Endothelial cell of umbilical vein (primary cell): ENCODE measurements at regions not wholly inside any gene's neighbourhood (a gene's known extent, or its start where the extent isn't known, plus 50 kb on each side); places are given as distances from the start of the nearest gene placed in this dataset.

ENCODE experiments used
- BruUV-seq: library from RNA; stranded (reverse); fragments of 400-500 nt; replicated peaks from 2 replicates; lab custom pipeline; 2021; lab: Mats Ljungman, UMichigan
- CTCF ChIA-PET: fragments of 300-600, 350-600 bp; sonication (Branson Sonifier 250); formaldehyde crosslinking; loops from one replicate; lab custom pipeline; 2021; ENCODE audit warnings: antibody characterized with exemption, inconsistent platforms; lab: Charles Lee
- POLR2A ChIA-PET: fragments of 300-600, 350-600 bp; sonication (Branson Sonifier 250); formaldehyde crosslinking; loops from one replicate; lab custom pipeline; 2021; ENCODE audit warnings: antibody characterized with exemption, inconsistent platforms; lab: Charles Lee
- DNase-seq: peaks from one replicate; pipeline ENCODE4 v3.0.0-alpha.2; 2011; ENCODE audit warnings: low read depth, low spot score
- FAIRE-seq: peaks from 2 replicates; lab custom pipeline; 2011; peaks lifted over from hg19 to GRCh38; lab: Jason Lieb, UNC
- H2AFZ ChIP-seq: 2 replicates; pipeline ENCODE4 v1.6.0; 2012; ENCODE audit warnings: low read depth, low read length, control low read depth, inconsistent platforms
- H3K27ac ChIP-seq: 2 replicates; pipeline ENCODE4 v1.5.1; 2011; ENCODE audit warnings: low read depth, mild to moderate bottlenecking, control low read depth, low read length, moderate library complexity; ENCODE audit not compliant: insufficient read depth
- H3K27me3 ChIP-seq, 2 experiments: 2 replicates each; pipeline versions ENCODE4 v1.6.0 to v1.6.1; 2011; ENCODE audit warnings: low read length in 2 of 2, mixed read lengths in 1 of 2; ENCODE audit not compliant: control insufficient read depth in 2 of 2, insufficient read depth in 2 of 2
- H3K36me3 ChIP-seq, 2 experiments: 2 replicates in 1 of 2; 3 replicates in 1 of 2; pipeline ENCODE4 v1.5.1; 2011; ENCODE audit warnings: low read length in 2 of 2, mild to moderate bottlenecking in 1 of 2, moderate library complexity in 1 of 2; ENCODE audit not compliant: control insufficient read depth in 2 of 2, insufficient read depth in 2 of 2; ENCODE audit errors: extremely low read depth in 1 of 2
- H3K4me1 ChIP-seq: 3 replicates; pipeline ENCODE4 v1.5.1; 2011; ENCODE audit warnings: mild to moderate bottlenecking, low read length; ENCODE audit not compliant: control insufficient read depth, insufficient read depth; ENCODE audit errors: extremely low read depth
- H3K4me2 ChIP-seq: 2 replicates; pipeline ENCODE4 v1.6.1; 2011; ENCODE audit warnings: low read length, control low read depth, mixed read lengths; ENCODE audit not compliant: insufficient read depth
- H3K4me3 ChIP-seq, 3 experiments: fragments of 200-600 bp in 1 of 3; sonication (generic), shearing (Covaris generic) in 1 of 3; replicated peaks in 1 of 3; 2 replicates each; pipeline ENCODE4 v1.5.1; 2011 to 2016; ENCODE audit warnings: control low read depth in 3 of 3, low read length in 3 of 3, mild to moderate bottlenecking in 2 of 3, inconsistent platforms in 1 of 3, low read depth in 1 of 3, moderate library complexity in 1 of 3; ENCODE audit not compliant: insufficient read depth in 1 of 3
- H3K79me2 ChIP-seq: 2 replicates; pipeline ENCODE4 v1.6.0; 2012; ENCODE audit warnings: low read length, inconsistent platforms; ENCODE audit not compliant: control insufficient read depth, insufficient read depth
- H3K9ac ChIP-seq: replicated peaks from 2 replicates; pipeline ENCODE3; 2011; ENCODE audit warnings: low read length, control low read depth; ENCODE audit not compliant: insufficient read depth; ENCODE audit errors: extremely low read depth
- H3K9me1 ChIP-seq: replicated peaks from 3 replicates; pipeline ENCODE4 v1.6.0; 2011; ENCODE audit warnings: mild to moderate bottlenecking, low read length; ENCODE audit not compliant: control insufficient read depth, insufficient read depth; ENCODE audit errors: extremely low read depth
- H3K9me3 ChIP-seq: replicated peaks from 2 replicates; pipeline ENCODE4 v1.5.1; 2012; ENCODE audit warnings: low read length, inconsistent platforms; ENCODE audit not compliant: control insufficient read depth, insufficient read depth
- H4K20me1 ChIP-seq: replicated peaks from 2 replicates; pipeline ENCODE3; 2011; ENCODE audit warnings: mild to moderate bottlenecking, low read length; ENCODE audit not compliant: control insufficient read depth, insufficient read depth; ENCODE audit errors: extremely low read depth
- CTCF ChIP-seq, 2 donors: IDR thresholded peaks; 1 replicate in 1 of 2; 2 replicates in 1 of 2; pipeline ENCODE4 v1.5.1; 2011; ENCODE audit warnings: low read length in 2 of 2, mild to moderate bottlenecking in 2 of 2, moderate library complexity in 2 of 2, control low read depth in 1 of 2, inconsistent platforms in 1 of 2, low read depth in 1 of 2; ENCODE audit not compliant: insufficient read depth in 1 of 2; ENCODE audit errors: extremely low read depth in 1 of 2
- EZH2 ChIP-seq: IDR thresholded peaks from 2 replicates; pipeline ENCODE4 v1.6.1; 2012; ENCODE audit warnings: borderline replicate concordance, low read depth, mild to moderate bottlenecking, moderate library complexity, low read length, inconsistent platforms; ENCODE audit not compliant: severe bottlenecking
- GATA2 ChIP-seq: IDR thresholded peaks from 2 replicates; pipeline ENCODE4 v1.7.0; 2011; ENCODE audit warnings: low read depth, mild to moderate bottlenecking, moderate library complexity, mixed read lengths, low read length; ENCODE audit not compliant: insufficient read length, insufficient read depth
- POLR2A ChIP-seq: IDR thresholded peaks from 2 replicates; pipeline ENCODE4 v1.6.1; 2012; ENCODE audit warnings: low read depth, mild to moderate bottlenecking, control low read depth, low read length
- dilution Hi-C: fragments of 300-500 bp; cut with MboI; formaldehyde crosslinking; loops from one replicate; pipeline ENCODE4 v1.15.0; 2019; ENCODE audit warnings: low sequenced_read_pairs; ENCODE audit not compliant: extremely low pct_ligation_motif_present
- intact Hi-C: fragments of 100-400 bp; cut with micrococcal nuclease; formaldehyde crosslinking; loops from one replicate; pipeline ENCODE4 v1.10.0; 2022
- TF ChIP-seq, protein P1 (sequence below): IDR thresholded peaks from 2 replicates; pipeline ENCODE4 v1.6.1; 2011; ENCODE audit not compliant: insufficient read depth, insufficient read length

DNA sequence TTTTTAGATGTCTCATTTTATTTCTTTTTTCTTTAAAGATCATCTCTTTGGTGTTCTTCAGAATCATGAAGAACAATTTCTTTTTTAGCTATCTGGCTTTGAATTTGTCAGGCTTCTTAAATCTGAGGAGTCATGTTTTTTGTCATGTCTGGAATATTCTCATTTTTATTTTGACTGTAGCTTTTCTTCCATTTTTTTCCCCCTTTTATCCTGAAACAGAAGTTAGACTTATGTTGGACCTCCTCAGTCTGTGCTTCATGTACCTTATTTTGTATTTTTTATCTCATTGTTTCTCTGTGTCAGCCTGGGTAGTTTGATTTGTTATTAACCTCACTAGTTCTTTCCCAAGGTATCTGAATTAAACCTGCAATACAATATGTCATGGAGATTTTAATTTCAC is 319.2 kb upstream of the ADGRL4 start:
- no TSS peak for BruUV-seq

More for the DNA sequence above, 319.2 kb upstream of the ADGRL4 start:
- H3K9ac ChIP-seq: no peak overlapping the region
- no peaks in the 10 kb centered on the region for H4K20me1 ChIP-seq
- DNase-seq (no peak), FAIRE-seq (no peak)
- ChIA-PET CTCF (interaction anchor here (1.1 kb wide), 1 partner anchor 29 kb away, joined by 3 read pairs; no protein-coding TSS in a partner anchor), POLR2A (no interaction called here)
- no peak overlapping the region for H3K27ac ChIP-seq
- no peak overlapping the region for H3K4me3 ChIP-seq
- H3K9me3 ChIP-seq: no peaks in the 10 kb centered on the region
- no peak overlapping the region for H2AFZ ChIP-seq
- no peaks in the 10 kb centered on the region for H3K27me3 ChIP-seq
- no peaks in the 10 kb centered on the region for H3K79me2 ChIP-seq
- TF ChIP-seq CTCF (IDR thresholded peaks at IDR 0.05; ENCODE audit: extremely low read depth in 1 of 2, insufficient read depth in 1 of 2, low read depth in 1 of 2, low read length in 2 of 2) (no peak), GATA2 (no peak), EZH2 (no peak), POLR2A (no peak)
- TF ChIP-seq, protein P1, sequence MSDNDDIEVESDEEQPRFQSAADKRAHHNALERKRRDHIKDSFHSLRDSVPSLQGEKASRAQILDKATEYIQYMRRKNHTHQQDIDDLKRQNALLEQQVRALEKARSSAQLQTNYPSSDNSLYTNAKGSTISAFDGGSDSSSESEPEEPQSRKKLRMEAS: no peak
- dilution Hi-C loops (no loop called here), intact Hi-C loops (no loop called here)
- no peak overlapping the region for H3K4me2 ChIP-seq
- H3K9me1 ChIP-seq: no peaks in the 10 kb centered on the region
- H3K4me1 ChIP-seq: peaks cover 5% of the 10 kb centered on the region
- no peaks in the 10 kb centered on the region for H3K36me3 ChIP-seq
